ENCODE measurements at regions not wholly inside any gene's neighbourhood (a gene's known extent, or its start where the extent isn't known, plus 50 kb on each side); places are given as distances from the start of the nearest gene placed in this dataset.

GRCh38 chr10:23606456-23606855 lies 167.6 kb downstream of the OTUD1 start:
- no peak for TF ChIP-seq POLR2A (IDR thresholded peaks at IDR 0.05)
- no peak for TF ChIP-seq CTCF (IDR thresholded peaks at IDR 0.05)
- TF ChIP-seq EP300 (IDR thresholded peaks at IDR 0.05), result no peak

Data from tibial nerve (tissue), 4 donors.